ENCODE measurements at regions not wholly inside any gene's neighbourhood (a gene's known extent, or its start where the extent isn't known, plus 50 kb on each side); places are given as distances from the start of the nearest gene placed in this dataset.

DNA sequence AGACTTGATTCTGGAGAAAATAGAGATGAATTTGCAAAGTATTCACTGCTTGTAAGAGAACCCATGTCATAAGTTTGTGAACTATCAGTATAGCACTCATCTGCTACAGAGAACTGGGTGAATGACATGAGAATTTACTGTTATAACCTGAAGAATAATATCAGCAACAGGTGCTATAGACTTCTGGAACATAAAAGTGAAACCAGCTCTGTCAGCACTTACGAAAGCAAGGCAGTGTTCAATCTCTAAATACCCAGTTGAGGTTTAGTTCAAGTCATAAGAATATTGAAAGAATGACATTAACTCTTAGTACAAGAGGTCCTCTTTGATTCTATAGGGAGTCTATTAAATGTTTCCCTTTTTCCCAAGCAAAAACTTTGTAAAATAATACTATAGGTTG lies 232.9 kb upstream of the ANKRD50 start:
- Histone ChIP-seq H3K4me2 (ENCODE audit: insufficient read depth in 1 of 2, low read depth in 2 of 2, low read length in 2 of 2) (no peak overlapping the region), H3K36me3 (ENCODE audit: control insufficient read depth in 2 of 4, insufficient read depth in 4 of 4, low read length in 3 of 4) (no peaks in the 10 kb centered on the region), H3K9me3 (ENCODE audit: insufficient read depth in 2 of 2, low read depth in 1 of 2, low read length in 1 of 2) (no peaks in the 10 kb centered on the region), H3K9ac (replicated peaks in 1 of 4; ENCODE audit: extremely low read depth in 1 of 4, low read depth in 3 of 4, low read length in 3 of 4) (no peak overlapping the region), H3K4me3 (ENCODE audit: extremely low read depth in 1 of 4, insufficient read depth in 2 of 4, low read depth in 3 of 4, low read length in 4 of 4) (no peak overlapping the region), H2BK15ac (ENCODE audit: low read length) (no peak overlapping the region), H3K18ac (ENCODE audit: extremely low read depth, low read length) (no peak overlapping the region), H3K79me1 (ENCODE audit: low read depth, low read length) (no peaks in the 10 kb centered on the region), H2BK120ac (replicated peaks; ENCODE audit: low read depth, low read length) (no peak overlapping the region), H3K27me3 (replicated peaks in 1 of 4; ENCODE audit: control insufficient read depth in 3 of 4, extremely low read depth in 1 of 4, insufficient read depth in 3 of 4, low read length in 3 of 4) (no peaks in the 10 kb centered on the region), H2BK12ac (ENCODE audit: low read depth, low read length) (no peak overlapping the region), H3K23me2 (ENCODE audit: low read depth, low read length) (no peaks in the 10 kb centered on the region), H2BK5ac (ENCODE audit: low read depth, low read length) (no peak overlapping the region), H3K56ac (replicated peaks; ENCODE audit: insufficient read length, low read depth, low read length) (no peak overlapping the region), H2AFZ (ENCODE audit: low read length) (no peak overlapping the region), H3K23ac (ENCODE audit: insufficient read length) (no peak overlapping the region), H3K79me2 (ENCODE audit: control insufficient read depth in 1 of 2, insufficient read depth in 2 of 2, low read length in 2 of 2) (no peaks in the 10 kb centered on the region), H3K4ac (replicated peaks; ENCODE audit: insufficient read length, low read depth, low read length) (no peak overlapping the region), H2AK5ac (ENCODE audit: low read depth, low read length) (no peak overlapping the region), H4K5ac (ENCODE audit: insufficient read length, low read depth, low read length) (no peak overlapping the region), H3K4me1 (replicated peaks in 1 of 4; ENCODE audit: control insufficient read depth in 3 of 4, insufficient read depth in 4 of 4, low read length in 3 of 4) (no peaks in the 10 kb centered on the region), H4K20me1 (replicated peaks in 1 of 2; ENCODE audit: control insufficient read depth in 1 of 2, insufficient read depth in 2 of 2, low read length in 2 of 2) (no peaks in the 10 kb centered on the region), H4K8ac (ENCODE audit: extremely low read depth, insufficient read depth, low read length) (no peak overlapping the region), H2BK20ac (ENCODE audit: low read length) (no peak overlapping the region), H3K14ac (ENCODE audit: insufficient read length) (no peak overlapping the region), H3K27ac (ENCODE audit: low read depth, low read length) (no peak overlapping the region), H4K91ac (replicated peaks; ENCODE audit: insufficient read length, low read length) (no peak overlapping the region)
- DNase-seq (ENCODE audit: low read depth in 1 of 2, low spot score in 2 of 2) (no peak), FAIRE-seq (no peak)
- POLR2A ChIA-PET (ENCODE audit: partially characterized antibody): no interaction called here
- 90% methylated on average over 1 of the region's 1 CpG; no CpG with 5 or more reads in 1 of the 2 experiments for WGBS, 2 experiments (ENCODE audit: extremely low coverage in 1 of 2, insufficient coverage in 1 of 2, insufficient read length in 1 of 2, insufficient replicate concordance in 2 of 2, low coverage in 1 of 2, low lambda C conversion rate in 2 of 2, missing lambda C conversion rate in 1 of 2)
- CTCF ChIA-PET (ENCODE audit: partially characterized antibody): no interaction called here
- TF ChIP-seq SIX5 (IDR thresholded peaks at IDR 0.05; ENCODE audit: low read depth, low read length): no peak
- TF ChIP-seq, protein P1, sequence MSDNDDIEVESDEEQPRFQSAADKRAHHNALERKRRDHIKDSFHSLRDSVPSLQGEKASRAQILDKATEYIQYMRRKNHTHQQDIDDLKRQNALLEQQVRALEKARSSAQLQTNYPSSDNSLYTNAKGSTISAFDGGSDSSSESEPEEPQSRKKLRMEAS (IDR thresholded peaks at IDR 0.05): no peak
- TF ChIP-seq TAF1 (IDR thresholded peaks at IDR 0.05; ENCODE audit: low read depth, low read length): no peak
- TF ChIP-seq CHD2 (IDR thresholded peaks at IDR 0.05; ENCODE audit: low read length): no peak
- TF ChIP-seq POLR2A (IDR thresholded peaks at IDR 0.05; ENCODE audit: control extremely low read depth in 1 of 2, low read depth in 2 of 2, low read length in 2 of 2): no peak
- TF ChIP-seq, protein P2, sequence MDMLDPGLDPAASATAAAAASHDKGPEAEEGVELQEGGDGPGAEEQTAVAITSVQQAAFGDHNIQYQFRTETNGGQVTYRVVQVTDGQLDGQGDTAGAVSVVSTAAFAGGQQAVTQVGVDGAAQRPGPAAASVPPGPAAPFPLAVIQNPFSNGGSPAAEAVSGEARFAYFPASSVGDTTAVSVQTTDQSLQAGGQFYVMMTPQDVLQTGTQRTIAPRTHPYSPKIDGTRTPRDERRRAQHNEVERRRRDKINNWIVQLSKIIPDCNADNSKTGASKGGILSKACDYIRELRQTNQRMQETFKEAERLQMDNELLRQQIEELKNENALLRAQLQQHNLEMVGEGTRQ (IDR thresholded peaks at IDR 0.05; ENCODE audit: low read length): no peak
- TF ChIP-seq FOSL1 (IDR thresholded peaks at IDR 0.05; ENCODE audit: insufficient read depth, low read depth, low read length): no peak
- no peak for TF ChIP-seq SIN3A (conservative IDR thresholded peaks at IDR 0.05 in 1 of 2, IDR thresholded peaks at IDR 0.05 in 1 of 2; ENCODE audit: low read depth in 1 of 2, low read length in 2 of 2)
- no peak for TF ChIP-seq SP1 (IDR thresholded peaks at IDR 0.05; ENCODE audit: low read depth, low read length)
- no peak for TF ChIP-seq GTF2F1 (IDR thresholded peaks at IDR 0.05; ENCODE audit: borderline replicate concordance, low read depth, low read length)
- TF ChIP-seq JUND (IDR thresholded peaks at IDR 0.05; ENCODE audit: low read length): no peak
- no peak for TF ChIP-seq POLR2AphosphoS5 (IDR thresholded peaks at IDR 0.05; ENCODE audit: low read depth, low read length)
- TF ChIP-seq EZH2 (IDR thresholded peaks at IDR 0.05; ENCODE audit: low read depth, low read length, severe bottlenecking): no peak
- TF ChIP-seq ASH2L (IDR thresholded peaks at IDR 0.05; ENCODE audit: low read length): no peak
- no peak for TF ChIP-seq TCF12 (IDR thresholded peaks at IDR 0.05; ENCODE audit: low read depth, low read length)
- no peak for TF ChIP-seq JUN (IDR thresholded peaks at IDR 0.05; ENCODE audit: low read depth, low read length)

Data from H1 (cell line).